ENCODE measurements at regions not wholly inside any gene's neighbourhood (a gene's known extent, or its start where the extent isn't known, plus 50 kb on each side); places are given as distances from the start of the nearest gene placed in this dataset.

DNA sequence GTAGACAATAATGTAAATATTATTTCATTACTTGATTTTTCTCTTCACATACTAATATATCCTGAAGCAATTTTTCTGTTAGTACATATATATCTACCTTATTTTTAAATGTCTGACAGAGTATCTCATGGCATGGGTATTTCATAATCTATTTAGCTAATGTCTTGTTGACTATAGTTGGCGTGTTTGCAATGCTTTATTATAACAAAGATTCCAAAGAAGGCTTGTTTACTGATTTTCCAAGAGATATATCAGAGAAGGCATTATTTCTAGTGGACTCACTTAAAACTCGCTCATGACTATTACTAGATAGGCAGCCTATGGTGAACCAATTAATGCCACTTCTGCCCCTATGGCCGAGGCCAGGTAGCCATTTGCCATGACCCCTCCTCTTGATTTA lies 152.4 kb upstream of the RORA start:
- DNase-seq (no peak), ATAC-seq (no peak)
- POLR2A ChIA-PET = no interaction called here
- H3K36me3 Mint-ChIP-seq (ENCODE audit: low read depth) = no peaks in the 10 kb centered on the region
- no peaks in the 10 kb centered on the region for H3K4me1 Mint-ChIP-seq (ENCODE audit: low read depth)
- no peaks in the 10 kb centered on the region for H3K9me3 Mint-ChIP-seq
- no peak overlapping the region for H3K27ac Mint-ChIP-seq
- peaks cover 17% of the 10 kb centered on the region for H3K27me3 Mint-ChIP-seq
- CTCF ChIA-PET = no interaction called here
- intact Hi-C loops (cut with micrococcal nuclease) = no loop called here
- H3K4me3 Mint-ChIP-seq = no peak overlapping the region
- TF ChIP-seq, protein P1, sequence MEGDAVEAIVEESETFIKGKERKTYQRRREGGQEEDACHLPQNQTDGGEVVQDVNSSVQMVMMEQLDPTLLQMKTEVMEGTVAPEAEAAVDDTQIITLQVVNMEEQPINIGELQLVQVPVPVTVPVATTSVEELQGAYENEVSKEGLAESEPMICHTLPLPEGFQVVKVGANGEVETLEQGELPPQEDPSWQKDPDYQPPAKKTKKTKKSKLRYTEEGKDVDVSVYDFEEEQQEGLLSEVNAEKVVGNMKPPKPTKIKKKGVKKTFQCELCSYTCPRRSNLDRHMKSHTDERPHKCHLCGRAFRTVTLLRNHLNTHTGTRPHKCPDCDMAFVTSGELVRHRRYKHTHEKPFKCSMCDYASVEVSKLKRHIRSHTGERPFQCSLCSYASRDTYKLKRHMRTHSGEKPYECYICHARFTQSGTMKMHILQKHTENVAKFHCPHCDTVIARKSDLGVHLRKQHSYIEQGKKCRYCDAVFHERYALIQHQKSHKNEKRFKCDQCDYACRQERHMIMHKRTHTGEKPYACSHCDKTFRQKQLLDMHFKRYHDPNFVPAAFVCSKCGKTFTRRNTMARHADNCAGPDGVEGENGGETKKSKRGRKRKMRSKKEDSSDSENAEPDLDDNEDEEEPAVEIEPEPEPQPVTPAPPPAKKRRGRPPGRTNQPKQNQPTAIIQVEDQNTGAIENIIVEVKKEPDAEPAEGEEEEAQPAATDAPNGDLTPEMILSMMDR (IDR thresholded peaks at IDR 0.05) = no peak

DNA sequence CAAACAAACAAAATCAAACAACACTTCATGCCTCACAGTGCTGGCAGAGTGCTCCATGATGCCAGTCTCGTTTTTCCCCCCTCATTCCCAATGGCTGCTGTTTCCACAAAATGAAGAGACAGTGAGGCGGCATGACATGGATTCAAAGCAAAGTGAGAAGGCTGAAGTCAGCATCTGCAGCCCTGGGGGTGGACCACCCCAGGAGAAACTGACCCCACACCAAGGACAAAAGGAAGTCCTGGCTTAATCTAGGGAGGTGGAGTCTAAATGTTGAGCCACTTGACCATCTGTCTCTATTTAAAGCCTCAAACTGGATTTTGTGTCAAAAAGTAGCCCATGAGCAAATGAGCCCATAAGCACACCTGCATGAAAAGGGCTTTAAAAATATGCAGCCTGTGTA lies 151.2 kb upstream of the RORA start:
- H3K4me1 Mint-ChIP-seq (ENCODE audit: low read depth) = no peaks in the 10 kb centered on the region
- peaks cover 13% of the 10 kb centered on the region for H3K27me3 Mint-ChIP-seq
- H3K4me3 Mint-ChIP-seq = no peak overlapping the region
- no peak for DNase-seq
- H3K9me3 Mint-ChIP-seq = no peaks in the 10 kb centered on the region
- TF ChIP-seq, protein P1 (IDR thresholded peaks at IDR 0.05) = no peak
- POLR2A ChIA-PET = no interaction called here
- CTCF ChIA-PET = no interaction called here
- H3K36me3 Mint-ChIP-seq (ENCODE audit: low read depth) = no peaks in the 10 kb centered on the region
- ATAC-seq = no peak
- intact Hi-C loops (cut with micrococcal nuclease) = no loop called here
- no peak overlapping the region for H3K27ac Mint-ChIP-seq

DNA sequence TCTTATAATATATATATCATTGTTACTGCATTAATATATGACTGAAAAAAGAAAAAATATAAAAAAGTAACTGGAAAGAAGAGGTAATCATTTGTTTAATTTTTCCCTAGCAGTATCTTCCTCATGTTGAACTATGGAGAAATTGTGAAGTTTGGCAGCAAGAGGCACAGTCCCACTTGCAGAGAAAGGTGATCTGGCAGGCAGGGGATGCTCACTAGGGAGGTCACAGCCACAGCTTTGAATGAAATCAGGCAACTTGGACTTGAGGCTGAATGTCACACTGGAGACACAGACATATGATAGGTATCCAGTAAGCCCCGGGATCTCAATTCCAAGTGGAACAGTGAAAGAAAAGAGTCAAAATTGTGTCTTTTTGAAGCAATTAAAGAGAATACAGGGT lies 149.9 kb upstream of the RORA start:
- Mint-ChIP-seq H3K27ac (no peak overlapping the region), H3K36me3 (ENCODE audit: low read depth) (no peaks in the 10 kb centered on the region), H3K4me1 (ENCODE audit: low read depth) (no peaks in the 10 kb centered on the region), H3K9me3 (no peaks in the 10 kb centered on the region), H3K27me3 (peaks cover 9% of the 10 kb centered on the region), H3K4me3 (no peak overlapping the region)
- CTCF ChIA-PET = no interaction called here
- POLR2A ChIA-PET = no interaction called here
- TF ChIP-seq, protein P1 (IDR thresholded peaks at IDR 0.05) = no peak
- DNase-seq = no peak
- no peak for ATAC-seq
- intact Hi-C loops (cut with micrococcal nuclease) = no loop called here

DNA sequence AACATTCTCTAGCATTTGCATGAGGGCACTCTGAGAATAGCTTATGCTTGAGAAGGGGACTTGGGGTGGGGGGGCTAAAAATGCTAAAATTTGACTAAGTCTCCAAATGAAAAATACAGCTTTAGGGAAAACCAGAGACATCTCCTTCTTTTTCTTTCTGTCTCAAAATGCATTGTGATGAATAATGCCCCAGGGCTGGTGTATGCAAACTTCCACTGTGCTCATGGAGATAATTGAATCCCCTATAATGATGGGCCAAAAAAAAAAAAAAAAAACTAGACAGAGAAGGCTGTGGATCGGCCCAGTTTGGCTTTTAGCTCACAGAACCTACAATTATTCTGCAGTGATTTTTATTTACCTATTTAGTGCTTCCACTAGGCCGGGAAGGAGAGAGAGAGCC lies 147.9 kb upstream of the RORA start:
- H3K9me3 Mint-ChIP-seq = no peaks in the 10 kb centered on the region
- H3K27ac Mint-ChIP-seq = no peak overlapping the region
- no peaks in the 10 kb centered on the region for H3K4me1 Mint-ChIP-seq (ENCODE audit: low read depth)
- no peak overlapping the region for H3K4me3 Mint-ChIP-seq
- no peaks in the 10 kb centered on the region for H3K36me3 Mint-ChIP-seq (ENCODE audit: low read depth)
- peaks cover 14% of the 10 kb centered on the region for H3K27me3 Mint-ChIP-seq
- ChIA-PET CTCF (no interaction called here), POLR2A (no interaction called here)
- DNase-seq (no peak), ATAC-seq (no peak)
- TF ChIP-seq, protein P1 (IDR thresholded peaks at IDR 0.05) = no peak
- intact Hi-C loops (cut with micrococcal nuclease) = no loop called here

DNA sequence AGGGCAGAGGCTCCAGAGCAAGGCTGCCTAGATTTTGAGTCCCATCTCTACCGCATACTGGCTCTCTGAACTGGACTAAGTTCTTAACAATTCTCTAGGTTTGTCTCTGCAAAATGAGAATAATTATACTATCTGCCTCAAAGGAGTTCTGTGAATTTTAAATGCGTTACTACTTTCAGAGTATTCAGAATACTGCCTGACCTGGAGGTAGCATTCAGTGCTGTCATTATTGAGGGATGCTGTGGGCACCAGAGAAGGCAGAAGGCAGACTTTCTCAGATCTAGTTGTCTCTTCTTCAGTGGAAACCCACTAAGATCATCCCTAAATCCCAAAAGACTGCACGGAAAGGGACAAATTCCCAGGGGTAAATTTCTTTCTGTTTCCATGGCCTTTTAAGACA lies 147.4 kb upstream of the RORA start:
- intact Hi-C loops (cut with micrococcal nuclease) = no loop called here
- Mint-ChIP-seq H3K27me3 (peaks cover 14% of the 10 kb centered on the region), H3K36me3 (ENCODE audit: low read depth) (no peaks in the 10 kb centered on the region), H3K27ac (no peak overlapping the region), H3K4me1 (ENCODE audit: low read depth) (no peaks in the 10 kb centered on the region), H3K9me3 (no peaks in the 10 kb centered on the region), H3K4me3 (no peak overlapping the region)
- TF ChIP-seq, protein P1 (IDR thresholded peaks at IDR 0.05) = no peak
- DNase-seq (no peak), ATAC-seq (no peak)
- ChIA-PET CTCF (no interaction called here), POLR2A (interaction anchor here (0.6 kb wide), 1 partner anchor 462 kb away, joined by 3 read pairs; no protein-coding TSS in a partner anchor)

All from activated CD8-positive, alpha-beta T cell treated with anti-CD3 and anti-CD28 coated beads for 36 hours (primary cell).